Naive B cell (primary cell): ENCODE measurements at regions not wholly inside any gene's neighbourhood (a gene's known extent, or its start where the extent isn't known, plus 50 kb on each side); places are given as distances from the start of the nearest gene placed in this dataset.

Experiments
- ATAC-seq, 2 donors: fragments of 150-1000 bp; cut with Tn5 transposase; 2 replicates each; pipeline ENCODE4 v1.10.0; 2021; ENCODE audit warnings: low read depth in 2 of 2, mild to moderate bottlenecking in 2 of 2, moderate library complexity in 2 of 2
- DNase-seq: peaks from one replicate; pipeline ENCODE4 v3.0.0; 2022
- H3K27ac Mint-ChIP-seq, 6 donors: one replicate each; pipeline ENCODE4 v1.8.0; 2020 to 2022; ENCODE audit warnings: mild to moderate bottlenecking in 6 of 6, mixed read lengths in 6 of 6, moderate library complexity in 5 of 6, inconsistent platforms in 2 of 6
- H3K27me3 Mint-ChIP-seq, 3 donors: one replicate each; pipeline ENCODE4 v1.8.0; 2021 to 2022; ENCODE audit warnings: mixed read lengths in 3 of 3, mild to moderate bottlenecking in 1 of 3
- H3K36me3 Mint-ChIP-seq, 2 donors: one replicate each; pipeline ENCODE4 v1.8.0; 2020 to 2022; ENCODE audit warnings: mixed read lengths in 2 of 2, inconsistent platforms in 1 of 2, mild to moderate bottlenecking in 1 of 2
- H3K4me1 Mint-ChIP-seq, 3 donors: one replicate each; pipeline ENCODE4 v1.8.0; 2020 to 2022; ENCODE audit warnings: mixed read lengths in 3 of 3, inconsistent platforms in 1 of 3, mild to moderate bottlenecking in 1 of 3, moderate library complexity in 1 of 3
- H3K4me3 Mint-ChIP-seq, 8 donors: one replicate each; pipeline ENCODE4 v1.8.0; 2020 to 2022; ENCODE audit warnings: mild to moderate bottlenecking in 8 of 8, mixed read lengths in 8 of 8, moderate library complexity in 8 of 8, inconsistent platforms in 2 of 8
- H3K9me3 Mint-ChIP-seq, 7 donors: one replicate each; pipeline ENCODE4 v1.8.0; 2020 to 2022; ENCODE audit warnings: mixed read lengths in 7 of 7, mild to moderate bottlenecking in 5 of 7, inconsistent platforms in 2 of 7, moderate library complexity in 1 of 7

- no peak for ATAC-seq
These were observed 817.6 kb downstream of the KCNT2 start for GRCh38 chr1:195790514-195791168.

GRCh38 chr1:195789321-195789720 lies 818.9 kb downstream of the KCNT2 start:
- ATAC-seq (no peak), DNase-seq (no peak)
- Mint-ChIP-seq H3K27ac (no peak overlapping the region), H3K9me3 (peaks cover 0 to 9% (median 0%) of the 10 kb centered on the region in 7 donors), H3K27me3 (no peaks in the 10 kb centered on the region), H3K4me1 (no peaks in the 10 kb centered on the region), H3K4me3 (no peak overlapping the region), H3K36me3 (no peaks in the 10 kb centered on the region)

More at GRCh38 chr1:195790514-195791168, 817.6 kb downstream of the KCNT2 start:
- H3K9me3 Mint-ChIP-seq, result peaks cover 0 to 12% (median 0%) of the 10 kb centered on the region in 7 donors
- H3K27me3 Mint-ChIP-seq, result no peaks in the 10 kb centered on the region
- H3K4me1 Mint-ChIP-seq, result no peaks in the 10 kb centered on the region
- no peak for DNase-seq
- peak overlapping the region in 1 of 6 donors; percentile 26 for H3K27ac Mint-ChIP-seq
- H3K36me3 Mint-ChIP-seq, result no peaks in the 10 kb centered on the region
- no peak overlapping the region for H3K4me3 Mint-ChIP-seq

- Mint-ChIP-seq H3K36me3 (no peaks in the 10 kb centered on the region), H3K4me1 (no peaks in the 10 kb centered on the region), H3K27me3 (no peaks in the 10 kb centered on the region), H3K4me3 (no peak overlapping the region), H3K9me3 (peaks cover 0 to 7% (median 0%) of the 10 kb centered on the region in 7 donors), H3K27ac (no peak overlapping the region)
- DNase-seq (no peak), ATAC-seq (no peak)
These were observed 819.5 kb downstream of the KCNT2 start for GRCh38 chr1:195788721-195789120.

GRCh38 chr1:195785830-195786229 lies 822.4 kb downstream of the KCNT2 start:
- no peaks in the 10 kb centered on the region for H3K27me3 Mint-ChIP-seq
- H3K9me3 Mint-ChIP-seq, result peaks cover 0 to 7% (median 0%) of the 10 kb centered on the region in 7 donors
- H3K36me3 Mint-ChIP-seq, result no peaks in the 10 kb centered on the region
- ATAC-seq, result no peak
- H3K27ac Mint-ChIP-seq, result no peak overlapping the region
- DNase-seq, result no peak
- no peak overlapping the region for H3K4me3 Mint-ChIP-seq
- no peaks in the 10 kb centered on the region for H3K4me1 Mint-ChIP-seq

- Mint-ChIP-seq H3K4me3 (no peak overlapping the region), H3K9me3 (no peaks in the 10 kb centered on the region), H3K36me3 (no peaks in the 10 kb centered on the region), H3K27ac (no peak overlapping the region), H3K4me1 (no peaks in the 10 kb centered on the region), H3K27me3 (no peaks in the 10 kb centered on the region)
- ATAC-seq (no peak), DNase-seq (no peak)
These were observed 834.3 kb downstream of the KCNT2 start for GRCh38 chr1:195773931-195774330.

- Mint-ChIP-seq H3K27ac (no peak overlapping the region), H3K4me3 (no peak overlapping the region), H3K9me3 (no peaks in the 10 kb centered on the region), H3K27me3 (no peaks in the 10 kb centered on the region), H3K4me1 (no peaks in the 10 kb centered on the region), H3K36me3 (no peaks in the 10 kb centered on the region)
- ATAC-seq (no peak), DNase-seq (no peak)
These were observed 838.8 kb downstream of the KCNT2 start for GRCh38 chr1:195769461-195769860.

- H3K9me3 Mint-ChIP-seq, result no peaks in the 10 kb centered on the region
These were observed 839.3 kb downstream of the KCNT2 start for GRCh38 chr1:195768936-195769335.

GRCh38 chr1:195768377-195768776 lies 839.9 kb downstream of the KCNT2 start:
- DNase-seq (no peak), ATAC-seq (no peak)
- H3K27me3 Mint-ChIP-seq, result no peaks in the 10 kb centered on the region
- no peak overlapping the region for H3K27ac Mint-ChIP-seq
- no peak overlapping the region for H3K4me3 Mint-ChIP-seq
- H3K36me3 Mint-ChIP-seq, result no peaks in the 10 kb centered on the region
- no peaks in the 10 kb centered on the region for H3K4me1 Mint-ChIP-seq
- no peaks in the 10 kb centered on the region for H3K9me3 Mint-ChIP-seq

More at GRCh38 chr1:195768936-195769335, 839.3 kb downstream of the KCNT2 start:
- no peak for DNase-seq
- no peak overlapping the region for H3K27ac Mint-ChIP-seq
- no peaks in the 10 kb centered on the region for H3K4me1 Mint-ChIP-seq
- H3K36me3 Mint-ChIP-seq, result no peaks in the 10 kb centered on the region
- no peaks in the 10 kb centered on the region for H3K27me3 Mint-ChIP-seq
- ATAC-seq, result no peak
- H3K4me3 Mint-ChIP-seq, result no peak overlapping the region

- Mint-ChIP-seq H3K36me3 (no peaks in the 10 kb centered on the region), H3K9me3 (no peaks in the 10 kb centered on the region), H3K27ac (no peak overlapping the region), H3K27me3 (no peaks in the 10 kb centered on the region), H3K4me3 (no peak overlapping the region), H3K4me1 (no peaks in the 10 kb centered on the region)
- no peak for DNase-seq
- ATAC-seq, result no peak
These were observed 841.5 kb downstream of the KCNT2 start for GRCh38 chr1:195766709-195767108.

- Mint-ChIP-seq H3K27ac (no peak overlapping the region), H3K36me3 (no peaks in the 10 kb centered on the region), H3K9me3 (no peaks in the 10 kb centered on the region), H3K27me3 (no peaks in the 10 kb centered on the region), H3K4me3 (no peak overlapping the region), H3K4me1 (no peaks in the 10 kb centered on the region)
- ATAC-seq (no peak), DNase-seq (no peak)
These were observed 843.1 kb downstream of the KCNT2 start for GRCh38 chr1:195765099-195765498.

GRCh38 chr1:195763907-195764374 lies 844.3 kb downstream of the KCNT2 start:
- no peaks in the 10 kb centered on the region for H3K36me3 Mint-ChIP-seq
- no peak overlapping the region for H3K27ac Mint-ChIP-seq
- no peaks in the 10 kb centered on the region for H3K27me3 Mint-ChIP-seq
- ATAC-seq, result no peak
- H3K4me3 Mint-ChIP-seq, result no peak overlapping the region
- no peak for DNase-seq
- no peaks in the 10 kb centered on the region for H3K4me1 Mint-ChIP-seq
- H3K9me3 Mint-ChIP-seq, result no peaks in the 10 kb centered on the region

GRCh38 chr1:195763146-195763906 lies 844.9 kb downstream of the KCNT2 start:
- Mint-ChIP-seq H3K36me3 (no peaks in the 10 kb centered on the region), H3K27ac (no peak overlapping the region), H3K4me1 (no peaks in the 10 kb centered on the region), H3K4me3 (no peak overlapping the region), H3K9me3 (no peaks in the 10 kb centered on the region), H3K27me3 (no peaks in the 10 kb centered on the region)
- ATAC-seq (no peak), DNase-seq (no peak)

- Mint-ChIP-seq H3K27me3 (no peaks in the 10 kb centered on the region), H3K4me3 (no peak overlapping the region)
These were observed 847.1 kb downstream of the KCNT2 start for GRCh38 chr1:195761104-195761503.

GRCh38 chr1:195756109-195756508 lies 852.1 kb downstream of the KCNT2 start:
- no peak overlapping the region for H3K4me3 Mint-ChIP-seq
- no peak overlapping the region for H3K27ac Mint-ChIP-seq
- H3K27me3 Mint-ChIP-seq, result no peaks in the 10 kb centered on the region
- no peaks in the 10 kb centered on the region for H3K4me1 Mint-ChIP-seq
- H3K9me3 Mint-ChIP-seq, result peaks cover 0 to 2% (median 0%) of the 10 kb centered on the region in 7 donors
- no peak for DNase-seq
- no peak for ATAC-seq
- no peaks in the 10 kb centered on the region for H3K36me3 Mint-ChIP-seq

More at GRCh38 chr1:195761104-195761503, 847.1 kb downstream of the KCNT2 start:
- H3K9me3 Mint-ChIP-seq, result no peaks in the 10 kb centered on the region
- ATAC-seq (no peak), DNase-seq (no peak)
- H3K36me3 Mint-ChIP-seq, result no peaks in the 10 kb centered on the region
- H3K27ac Mint-ChIP-seq, result no peak overlapping the region
- H3K4me1 Mint-ChIP-seq, result no peaks in the 10 kb centered on the region
